DOHH2 (cell line): ENCODE measurements at regions not wholly inside any gene's neighbourhood (a gene's known extent, or its start where the extent isn't known, plus 50 kb on each side); places are given as distances from the start of the nearest gene placed in this dataset.

Source experiments
- H3F3A ChIP-seq: fragments of 200-600 bp; sonication (generic), shearing (Covaris generic); 2 replicates; pipeline ENCODE4 v1.6.0; 2016; ENCODE audit warnings: antibody characterized with exemption, mild to moderate bottlenecking; ENCODE audit not compliant: control insufficient read depth, insufficient read depth
- H3K27ac ChIP-seq: fragments of 200-600 bp; sonication (generic); 2 replicates; pipeline ENCODE4 v1.5.1; 2014; ENCODE audit warnings: low read depth, mild to moderate bottlenecking, low read length, moderate library complexity
- H3K27me3 ChIP-seq: fragments of 200-600 bp; sonication (generic); 2 replicates; pipeline ENCODE4 v1.6.1; 2014; ENCODE audit warnings: mild to moderate bottlenecking, low read length, mixed read lengths; ENCODE audit not compliant: control insufficient read depth
- H3K36me3 ChIP-seq: fragments of 200-600 bp; sonication (generic); 2 replicates; pipeline ENCODE4 v1.6.1; 2014; ENCODE audit warnings: mild to moderate bottlenecking, low read length, moderate library complexity, mixed read lengths; ENCODE audit not compliant: control insufficient read depth
- H3K4me1 ChIP-seq: fragments of 200-600 bp; sonication (generic); 2 replicates; pipeline ENCODE4 v1.6.1; 2014; ENCODE audit warnings: mild to moderate bottlenecking, low read length, mixed read lengths; ENCODE audit not compliant: control insufficient read depth
- H3K4me2 ChIP-seq: fragments of 200-600 bp; sonication (generic); 2 replicates; pipeline ENCODE4 v1.6.0; 2014; ENCODE audit warnings: mild to moderate bottlenecking, low read length, moderate library complexity
- H3K4me3 ChIP-seq: fragments of 200-600 bp; sonication (generic); 2 replicates; pipeline ENCODE4 v1.5.1; 2014; ENCODE audit warnings: mild to moderate bottlenecking, low read length, mixed read lengths
- H3K79me2 ChIP-seq: fragments of 200-600 bp; sonication (generic); 2 replicates; pipeline ENCODE4 v1.6.1; 2014; ENCODE audit warnings: mild to moderate bottlenecking, low read length, mixed read lengths; ENCODE audit not compliant: control insufficient read depth
- H3K9me2 ChIP-seq: fragments of 200-600 bp; sonication (generic); replicated peaks from 2 replicates; pipeline ENCODE4 v1.6.1; 2014; ENCODE audit warnings: mild to moderate bottlenecking, low read length, mixed read lengths; ENCODE audit not compliant: control insufficient read depth
- H3K9me3 ChIP-seq: fragments of 200-600 bp; sonication (generic); 2 replicates; pipeline ENCODE4 v1.6.1; 2014; ENCODE audit warnings: antibody characterized with exemption, low read length, mixed read lengths; ENCODE audit not compliant: control insufficient read depth, insufficient read depth
- H4K20me1 ChIP-seq: fragments of 200-600 bp; sonication (generic); 2 replicates; pipeline ENCODE4 v1.6.0; 2014; ENCODE audit warnings: low read depth, mild to moderate bottlenecking, antibody characterized with exemption, low read length, moderate library complexity; ENCODE audit not compliant: control insufficient read depth, insufficient read depth
- EZH2phosphoT487 ChIP-seq: fragments of 200-600 bp; sonication (generic); IDR thresholded peaks from 2 replicates; pipeline ENCODE4 v1.6.1; 2017; ENCODE audit warnings: borderline replicate concordance, mild to moderate bottlenecking, antibody characterized with exemption, low read length, moderate library complexity, mixed read lengths
- TF ChIP-seq, protein P1 (sequence below): fragments of 200-600 bp; sonication (generic); IDR thresholded peaks from one replicate; pipeline ENCODE4 v1.5.1; 2014; ENCODE audit warnings: antibody characterized with exemption, mild to moderate bottlenecking, low read depth, low read length; ENCODE audit not compliant: poor library complexity, severe bottlenecking

GRCh38 chr2:17051538-17051937, 385.9 kb upstream of the CYRIA start:
- H3K27ac ChIP-seq = no peak overlapping the region
- no peak overlapping the region for H3K4me2 ChIP-seq
- H3K9me3 ChIP-seq = no peaks in the 10 kb centered on the region
- no peaks in the 10 kb centered on the region for H3K79me2 ChIP-seq
- no peaks in the 10 kb centered on the region for H3K9me2 ChIP-seq
- H3F3A ChIP-seq = no peaks in the 10 kb centered on the region
- H3K27me3 ChIP-seq = no peaks in the 10 kb centered on the region
- no peaks in the 10 kb centered on the region for H3K36me3 ChIP-seq
- H3K4me3 ChIP-seq = no peak overlapping the region
- H3K4me1 ChIP-seq = peaks cover 4% of the 10 kb centered on the region
- no peaks in the 10 kb centered on the region for H4K20me1 ChIP-seq
- TF ChIP-seq EZH2phosphoT487 = no peak
- TF ChIP-seq, protein P1, sequence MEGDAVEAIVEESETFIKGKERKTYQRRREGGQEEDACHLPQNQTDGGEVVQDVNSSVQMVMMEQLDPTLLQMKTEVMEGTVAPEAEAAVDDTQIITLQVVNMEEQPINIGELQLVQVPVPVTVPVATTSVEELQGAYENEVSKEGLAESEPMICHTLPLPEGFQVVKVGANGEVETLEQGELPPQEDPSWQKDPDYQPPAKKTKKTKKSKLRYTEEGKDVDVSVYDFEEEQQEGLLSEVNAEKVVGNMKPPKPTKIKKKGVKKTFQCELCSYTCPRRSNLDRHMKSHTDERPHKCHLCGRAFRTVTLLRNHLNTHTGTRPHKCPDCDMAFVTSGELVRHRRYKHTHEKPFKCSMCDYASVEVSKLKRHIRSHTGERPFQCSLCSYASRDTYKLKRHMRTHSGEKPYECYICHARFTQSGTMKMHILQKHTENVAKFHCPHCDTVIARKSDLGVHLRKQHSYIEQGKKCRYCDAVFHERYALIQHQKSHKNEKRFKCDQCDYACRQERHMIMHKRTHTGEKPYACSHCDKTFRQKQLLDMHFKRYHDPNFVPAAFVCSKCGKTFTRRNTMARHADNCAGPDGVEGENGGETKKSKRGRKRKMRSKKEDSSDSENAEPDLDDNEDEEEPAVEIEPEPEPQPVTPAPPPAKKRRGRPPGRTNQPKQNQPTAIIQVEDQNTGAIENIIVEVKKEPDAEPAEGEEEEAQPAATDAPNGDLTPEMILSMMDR = no peak

DNA sequence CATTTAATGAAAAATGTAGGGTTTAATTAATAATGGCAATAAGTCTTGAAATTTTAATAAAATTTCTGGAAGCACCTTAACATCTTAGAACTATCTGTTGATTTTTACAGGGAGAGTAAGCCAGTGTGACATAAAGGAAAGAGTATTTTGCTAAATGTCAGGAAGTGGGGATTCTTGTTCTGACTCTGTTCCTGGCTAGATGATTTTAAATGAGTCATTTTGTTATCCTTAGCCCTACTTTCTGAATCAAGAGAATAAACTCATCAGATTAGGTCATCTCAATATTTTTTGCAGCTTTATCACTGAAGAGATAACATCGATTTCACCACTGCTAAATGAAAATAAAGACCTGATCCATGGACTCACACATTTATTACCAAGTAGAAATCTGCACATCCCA, 377.5 kb upstream of the CYRIA start:
- Histone ChIP-seq H3K27ac (no peak overlapping the region), H3K9me3 (no peaks in the 10 kb centered on the region; the same call in 1 of the 2 replicates), H3K9me2 (no peaks in the 10 kb centered on the region), H3F3A (no peaks in the 10 kb centered on the region), H3K79me2 (no peaks in the 10 kb centered on the region), H3K4me2 (no peak overlapping the region), H3K36me3 (no peaks in the 10 kb centered on the region), H3K4me3 (no peak overlapping the region), H3K4me1 (no peaks in the 10 kb centered on the region), H3K27me3 (no peaks in the 10 kb centered on the region), H4K20me1 (no peaks in the 10 kb centered on the region)
- TF ChIP-seq, protein P1 = no peak
- TF ChIP-seq EZH2phosphoT487 = no peak

DNA sequence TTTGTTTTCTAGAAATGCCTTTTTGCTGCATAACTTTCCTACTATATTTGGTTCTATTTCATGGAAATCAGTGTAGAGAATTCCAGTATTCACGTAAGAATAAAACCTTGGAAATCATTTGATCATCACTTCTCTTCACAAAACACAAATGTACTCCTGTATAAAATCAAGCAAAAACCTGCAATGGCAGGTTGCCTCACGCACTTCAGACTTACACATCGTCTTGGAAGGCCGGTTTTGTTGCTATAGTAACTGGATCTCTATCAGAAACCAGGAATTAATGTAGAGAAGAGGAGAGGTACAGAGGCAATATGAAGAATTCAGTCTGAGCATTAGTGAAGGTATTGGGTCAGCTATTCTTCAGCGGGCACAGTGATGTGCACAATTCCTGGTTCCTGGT, 370.7 kb upstream of the CYRIA start:
- H3K27me3 ChIP-seq = no peaks in the 10 kb centered on the region
- TF ChIP-seq, protein P1 = no peak
- TF ChIP-seq EZH2phosphoT487 = no peak
- H3K36me3 ChIP-seq = no peaks in the 10 kb centered on the region
- H3K4me3 ChIP-seq = no peak overlapping the region
- H4K20me1 ChIP-seq = no peaks in the 10 kb centered on the region
- H3K4me2 ChIP-seq = no peak overlapping the region
- no peaks in the 10 kb centered on the region for H3K9me2 ChIP-seq
- H3K79me2 ChIP-seq = no peaks in the 10 kb centered on the region
- H3F3A ChIP-seq = no peaks in the 10 kb centered on the region
- H3K4me1 ChIP-seq = no peaks in the 10 kb centered on the region
- no peaks in the 10 kb centered on the region for H3K9me3 ChIP-seq
- H3K27ac ChIP-seq = no peak overlapping the region

- no peak for TF ChIP-seq EZH2phosphoT487
- TF ChIP-seq, protein P1 = no peak
- no peaks in the 10 kb centered on the region for H3K36me3 ChIP-seq
- H3K9me2 ChIP-seq = no peaks in the 10 kb centered on the region
- no peak overlapping the region for H3K27ac ChIP-seq
- H3K27me3 ChIP-seq = no peaks in the 10 kb centered on the region
- no peaks in the 10 kb centered on the region for H3F3A ChIP-seq
- no peaks in the 10 kb centered on the region for H3K9me3 ChIP-seq
- H3K4me1 ChIP-seq = no peaks in the 10 kb centered on the region
- H3K4me3 ChIP-seq = no peak overlapping the region
- no peaks in the 10 kb centered on the region for H3K79me2 ChIP-seq
- H4K20me1 ChIP-seq = no peaks in the 10 kb centered on the region
- H3K4me2 ChIP-seq = no peak overlapping the region
These were observed 369.4 kb upstream of the CYRIA start for GRCh38 chr2:17035010-17035409.
